HepG2 (cell line): ENCODE measurements at regions not wholly inside any gene's neighbourhood (a gene's known extent, or its start where the extent isn't known, plus 50 kb on each side); places are given as distances from the start of the nearest gene placed in this dataset.

ENCODE experiments used
- POGZ ChIP-seq: sonication (generic); formaldehyde crosslinking; IDR thresholded peaks from 2 replicates; pipeline ENCODE4 v1.4.0; 2020; ENCODE audit warnings: mild to moderate bottlenecking, missing genetic modification reagents
- TF ChIP-seq, protein P1 (sequence below): sonication (generic); formaldehyde crosslinking; IDR thresholded peaks from 2 replicates; pipeline ENCODE4 v1.4.0; 2020; ENCODE audit warnings: missing genetic modification reagents, borderline replicate concordance

DNA sequence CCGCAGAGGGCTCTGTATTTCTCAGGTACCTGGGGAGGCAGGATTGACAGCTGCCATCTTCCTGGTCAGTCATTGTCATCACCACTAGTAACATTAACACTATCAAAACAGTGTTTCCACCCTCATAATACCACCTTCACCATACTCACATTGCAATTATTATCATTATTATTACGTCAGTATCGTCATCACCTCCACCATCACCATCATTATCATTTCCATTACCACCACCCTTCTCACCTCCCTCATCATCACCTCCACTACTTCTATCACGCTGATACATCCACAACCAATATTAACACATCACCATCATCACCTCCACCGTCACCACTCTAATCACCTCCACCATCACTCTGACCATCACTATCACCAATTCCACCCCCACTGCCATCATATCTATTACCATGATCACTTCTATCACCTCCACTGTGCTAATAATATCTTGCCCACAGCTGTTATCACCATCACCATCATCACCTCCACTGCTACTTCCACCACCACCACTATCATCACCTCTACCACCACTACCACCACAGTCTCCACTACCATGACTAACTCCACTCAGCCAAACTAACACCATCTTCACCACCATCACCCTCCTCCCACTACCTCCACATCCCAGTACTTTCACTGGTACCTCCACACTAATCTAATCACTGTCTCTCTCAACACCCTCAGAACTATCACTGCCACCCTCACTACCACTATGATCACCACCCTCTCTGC lies 196.4 kb downstream of the RPS24 start:
- TF ChIP-seq, protein P1, sequence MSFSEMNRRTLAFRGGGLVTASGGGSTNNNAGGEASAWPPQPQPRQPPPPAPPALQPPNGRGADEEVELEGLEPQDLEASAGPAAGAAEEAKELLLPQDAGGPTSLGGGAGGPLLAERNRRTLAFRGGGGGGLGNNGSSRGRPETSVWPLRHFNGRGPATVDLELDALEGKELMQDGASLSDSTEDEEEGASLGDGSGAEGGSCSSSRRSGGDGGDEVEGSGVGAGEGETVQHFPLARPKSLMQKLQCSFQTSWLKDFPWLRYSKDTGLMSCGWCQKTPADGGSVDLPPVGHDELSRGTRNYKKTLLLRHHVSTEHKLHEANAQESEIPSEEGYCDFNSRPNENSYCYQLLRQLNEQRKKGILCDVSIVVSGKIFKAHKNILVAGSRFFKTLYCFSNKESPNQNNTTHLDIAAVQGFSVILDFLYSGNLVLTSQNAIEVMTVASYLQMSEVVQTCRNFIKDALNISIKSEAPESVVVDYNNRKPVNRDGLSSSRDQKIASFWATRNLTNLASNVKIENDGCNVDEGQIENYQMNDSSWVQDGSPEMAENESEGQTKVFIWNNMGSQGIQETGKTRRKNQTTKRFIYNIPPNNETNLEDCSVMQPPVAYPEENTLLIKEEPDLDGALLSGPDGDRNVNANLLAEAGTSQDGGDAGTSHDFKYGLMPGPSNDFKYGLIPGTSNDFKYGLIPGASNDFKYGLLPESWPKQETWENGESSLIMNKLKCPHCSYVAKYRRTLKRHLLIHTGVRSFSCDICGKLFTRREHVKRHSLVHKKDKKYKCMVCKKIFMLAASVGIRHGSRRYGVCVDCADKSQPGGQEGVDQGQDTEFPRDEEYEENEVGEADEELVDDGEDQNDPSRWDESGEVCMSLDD (CRISPR knock-in tag), result no peak
- no peak for TF ChIP-seq POGZ (CRISPR knock-in tag)
